Brain microvascular endothelial cell (primary cell): ENCODE measurements at regions not wholly inside any gene's neighbourhood (a gene's known extent, or its start where the extent isn't known, plus 50 kb on each side); places are given as distances from the start of the nearest gene placed in this dataset.

Experiments used
- DNase-seq: peaks from one replicate; pipeline ENCODE4 v3.0.0-alpha.2; 2020
- H3K27ac ChIP-seq: fragments of 250-450 bp; sonication (Bioruptor Pico); 2 replicates; pipeline ENCODE4 v1.5.1; 2020; ENCODE audit warnings: mild to moderate bottlenecking, moderate library complexity
- H3K27me3 ChIP-seq: fragments of 250-450 bp; sonication (Bioruptor Pico); replicated peaks from 2 replicates; pipeline ENCODE4 v1.5.1; 2020; ENCODE audit warnings: mild to moderate bottlenecking
- H3K36me3 ChIP-seq: fragments of 250-450 bp; sonication (Bioruptor Pico); replicated peaks from 2 replicates; pipeline ENCODE4 v1.5.1; 2020; ENCODE audit warnings: mild to moderate bottlenecking
- H3K4me3 ChIP-seq: 2 replicates; pipeline ENCODE4 v1.5.1; 2011; ENCODE audit warnings: low read depth, mild to moderate bottlenecking, control low read depth, low read length, moderate library complexity
- CTCF ChIP-seq: IDR thresholded peaks from 2 replicates; pipeline ENCODE4 v1.5.1; 2011; ENCODE audit warnings: low read depth, mild to moderate bottlenecking, moderate library complexity, low read length, control low read depth, inconsistent platforms; ENCODE audit errors: missing control alignments
- in situ Hi-C: cut with HindIII; loops from 2 replicates; pipeline ENCODE4 v1.10.0; 2017; ENCODE audit warnings: low sequenced_read_pairs, low pct_ligation_motif_present

GRCh38 chr4:184940500-184940899 lies 77.8 kb upstream of the HELT start:
- in situ Hi-C loops: no loop called here
- no peaks in the 10 kb centered on the region for H3K36me3 ChIP-seq
- no peak for TF ChIP-seq CTCF

DNA sequence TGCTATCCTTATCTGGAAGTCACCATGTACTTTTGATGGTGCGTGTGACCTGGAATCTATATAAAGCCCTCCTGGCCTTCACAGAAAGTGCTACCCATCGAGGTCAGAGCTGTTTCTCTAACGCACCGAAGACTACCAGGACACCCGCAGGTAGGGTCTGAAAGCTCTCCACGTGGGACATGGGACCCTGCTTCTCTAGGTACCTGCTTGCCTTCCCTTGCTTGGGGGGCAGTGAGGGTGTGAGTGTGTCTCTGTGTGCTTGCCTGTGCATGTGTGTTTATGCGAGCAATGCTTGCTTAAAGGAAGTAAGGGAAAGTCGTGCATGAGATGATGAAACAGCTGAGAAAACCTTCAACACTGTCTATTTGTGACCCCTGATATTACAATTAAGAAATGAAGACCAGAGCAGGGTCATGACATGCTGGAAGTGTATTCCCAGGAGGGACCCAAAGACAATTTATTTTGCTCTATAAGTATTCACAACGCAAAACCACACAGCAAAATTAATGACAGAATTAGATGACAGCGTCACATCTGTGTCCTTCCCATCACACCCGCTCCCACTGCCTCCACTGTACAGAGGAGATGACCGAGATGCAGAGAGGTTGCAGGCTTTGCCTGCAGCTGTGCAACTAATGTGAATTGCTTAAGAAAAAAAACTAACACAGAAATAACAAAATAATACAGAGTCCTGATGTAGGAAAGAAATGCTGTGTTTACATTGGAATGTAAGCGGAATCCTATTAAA lies 76.4 kb upstream of the HELT start:
- TF ChIP-seq CTCF: no peak
- in situ Hi-C loops: no loop called here
- no peak overlapping the region for H3K27ac ChIP-seq
- no peaks in the 10 kb centered on the region for H3K27me3 ChIP-seq
- H3K36me3 ChIP-seq: no peaks in the 10 kb centered on the region
- no peak for DNase-seq
- H3K4me3 ChIP-seq: no peak overlapping the region

More at GRCh38 chr4:184940500-184940899, 77.8 kb upstream of the HELT start:
- Histone ChIP-seq H3K27ac (no peak overlapping the region), H3K27me3 (no peaks in the 10 kb centered on the region), H3K4me3 (no peak overlapping the region)
- no peak for DNase-seq

- no peak overlapping the region for H3K4me3 ChIP-seq
- no peak overlapping the region for H3K27ac ChIP-seq
- TF ChIP-seq CTCF: no peak
- H3K27me3 ChIP-seq: no peaks in the 10 kb centered on the region
- in situ Hi-C loops: no loop called here
- no peak for DNase-seq
- no peaks in the 10 kb centered on the region for H3K36me3 ChIP-seq
Measured at GRCh38 chr4:184942444-184943425, 75.6 kb upstream of the HELT start.

DNA sequence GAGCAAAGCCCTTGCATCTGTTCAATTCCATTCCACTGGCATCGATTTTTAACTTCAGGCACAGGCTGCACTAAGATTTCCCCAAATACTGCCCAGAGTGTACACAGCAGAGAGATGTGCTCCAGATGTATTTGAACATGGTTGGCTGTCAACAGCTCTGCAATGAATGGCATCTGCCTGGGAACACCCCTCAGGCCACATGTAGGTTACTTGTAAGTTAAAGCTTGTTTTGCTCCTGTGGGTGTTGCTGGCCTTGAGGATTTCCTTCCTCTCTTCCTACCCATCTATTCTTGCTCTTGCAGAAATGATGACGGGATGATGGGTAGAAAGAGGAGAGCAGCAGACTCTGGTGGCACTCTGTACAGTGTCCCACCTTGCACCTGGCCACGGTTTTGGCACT lies 69.3 kb upstream of the HELT start:
- DNase-seq: no peak
- no peak overlapping the region for H3K4me3 ChIP-seq
- no peaks in the 10 kb centered on the region for H3K36me3 ChIP-seq
- H3K27ac ChIP-seq: no peak overlapping the region
- TF ChIP-seq CTCF: no peak
- in situ Hi-C loops: no loop called here
- H3K27me3 ChIP-seq: no peaks in the 10 kb centered on the region

DNA sequence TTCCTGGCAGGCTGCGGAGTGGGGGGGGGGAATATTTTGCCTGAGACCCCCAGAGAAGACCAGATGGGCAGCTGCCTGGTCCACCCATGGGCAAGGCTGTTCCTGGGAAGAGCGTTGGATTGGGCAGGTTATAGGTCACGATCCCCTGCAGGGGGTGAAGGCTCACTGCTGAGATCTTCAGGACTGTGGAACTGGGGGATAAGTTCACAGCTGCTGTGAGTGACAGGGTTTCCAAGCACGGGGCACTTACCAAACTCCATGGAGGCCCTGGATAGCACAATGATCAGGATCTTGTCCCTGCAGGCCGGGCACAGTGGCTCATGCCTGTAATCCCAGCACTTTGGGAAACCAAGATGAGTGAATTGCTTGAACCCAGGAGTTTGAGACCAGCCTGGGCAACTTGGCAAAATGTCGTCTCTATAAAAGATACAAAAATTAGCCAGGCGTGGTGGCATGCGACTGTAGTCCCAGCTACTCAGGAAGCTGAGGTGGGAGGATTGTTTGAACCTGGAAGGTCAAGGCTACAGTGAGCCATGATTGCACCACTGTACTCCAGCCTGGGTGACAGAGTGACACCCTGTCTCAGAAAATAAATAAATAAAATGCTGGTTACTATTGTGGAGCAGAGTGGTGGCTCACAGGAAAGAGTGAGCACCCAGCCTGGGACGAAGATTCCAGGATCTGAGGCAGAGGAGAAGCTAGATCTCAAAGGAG lies 68.0 kb upstream of the HELT start:
- no peak for TF ChIP-seq CTCF
- in situ Hi-C loops: no loop called here
- Histone ChIP-seq H3K27ac (no peak overlapping the region), H3K36me3 (no peaks in the 10 kb centered on the region), H3K4me3 (no peak overlapping the region), H3K27me3 (no peaks in the 10 kb centered on the region)
- DNase-seq: no peak
